22Rv1 (cell line): ENCODE measurements at regions not wholly inside any gene's neighbourhood (a gene's known extent, or its start where the extent isn't known, plus 50 kb on each side); places are given as distances from the start of the nearest gene placed in this dataset.

ENCODE experiments used
- CTCF ChIP-seq: fragments of 450-650 bp; IDR thresholded peaks from 2 replicates; pipeline ENCODE4 v1.5.1; 2017; ENCODE audit warnings: mild to moderate bottlenecking
- ZFX ChIP-seq: fragments of 450-650 bp; IDR thresholded peaks from 2 replicates; pipeline ENCODE4 v1.6.1; 2017; ENCODE audit warnings: antibody characterized with exemption, borderline replicate concordance

- TF ChIP-seq CTCF (no peak), ZFX (no peak)
These were observed 141.4 kb downstream of the PMP22 start for GRCh38 chr17:15123593-15124263.
